GM12874 (cell line): ENCODE measurements at regions not wholly inside any gene's neighbourhood (a gene's known extent, or its start where the extent isn't known, plus 50 kb on each side); places are given as distances from the start of the nearest gene placed in this dataset.

Source experiments
- TF ChIP-seq, protein P1 (sequence below): IDR thresholded peaks from 2 replicates; pipeline ENCODE4 v1.5.1; 2011; ENCODE audit warnings: low read depth, mild to moderate bottlenecking, control low read depth, low read length, moderate library complexity; ENCODE audit not compliant: insufficient read depth

DNA sequence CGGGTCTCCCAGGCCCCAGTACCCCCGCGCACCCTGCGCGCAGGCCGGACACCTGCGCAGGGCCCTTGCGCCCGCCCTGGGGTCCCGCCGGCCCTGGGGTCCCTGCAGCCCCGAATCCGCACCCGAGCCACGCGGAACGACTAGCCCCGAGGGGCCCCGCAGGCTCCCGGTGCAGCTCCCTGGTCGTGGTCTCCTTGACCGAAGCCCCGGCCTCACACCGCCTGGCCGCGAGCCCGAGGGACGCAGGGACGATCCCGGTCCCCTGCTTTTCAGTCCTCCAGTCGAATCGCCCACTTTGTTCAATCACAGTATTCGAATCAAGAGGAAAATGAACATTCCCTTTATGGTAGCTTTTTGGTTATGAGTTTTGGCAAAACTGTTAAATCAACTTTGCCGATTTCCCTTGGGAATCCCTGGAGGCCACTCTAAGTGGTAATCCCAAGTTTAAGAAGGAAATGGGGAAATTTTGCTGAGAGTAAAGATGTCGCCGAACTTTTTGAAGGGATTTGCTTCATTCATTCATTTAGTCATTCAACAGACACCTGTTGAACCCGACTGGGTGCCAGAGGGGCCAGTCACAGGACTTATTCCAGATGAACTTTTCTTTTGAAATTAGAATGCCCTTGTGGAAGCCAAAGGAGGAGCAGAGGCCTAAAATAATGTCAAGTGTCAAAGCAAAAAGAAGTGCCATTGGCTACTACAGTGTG is 75.0 kb downstream of the ZIC5 start:
- TF ChIP-seq, protein P1, sequence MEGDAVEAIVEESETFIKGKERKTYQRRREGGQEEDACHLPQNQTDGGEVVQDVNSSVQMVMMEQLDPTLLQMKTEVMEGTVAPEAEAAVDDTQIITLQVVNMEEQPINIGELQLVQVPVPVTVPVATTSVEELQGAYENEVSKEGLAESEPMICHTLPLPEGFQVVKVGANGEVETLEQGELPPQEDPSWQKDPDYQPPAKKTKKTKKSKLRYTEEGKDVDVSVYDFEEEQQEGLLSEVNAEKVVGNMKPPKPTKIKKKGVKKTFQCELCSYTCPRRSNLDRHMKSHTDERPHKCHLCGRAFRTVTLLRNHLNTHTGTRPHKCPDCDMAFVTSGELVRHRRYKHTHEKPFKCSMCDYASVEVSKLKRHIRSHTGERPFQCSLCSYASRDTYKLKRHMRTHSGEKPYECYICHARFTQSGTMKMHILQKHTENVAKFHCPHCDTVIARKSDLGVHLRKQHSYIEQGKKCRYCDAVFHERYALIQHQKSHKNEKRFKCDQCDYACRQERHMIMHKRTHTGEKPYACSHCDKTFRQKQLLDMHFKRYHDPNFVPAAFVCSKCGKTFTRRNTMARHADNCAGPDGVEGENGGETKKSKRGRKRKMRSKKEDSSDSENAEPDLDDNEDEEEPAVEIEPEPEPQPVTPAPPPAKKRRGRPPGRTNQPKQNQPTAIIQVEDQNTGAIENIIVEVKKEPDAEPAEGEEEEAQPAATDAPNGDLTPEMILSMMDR: no peak

DNA sequence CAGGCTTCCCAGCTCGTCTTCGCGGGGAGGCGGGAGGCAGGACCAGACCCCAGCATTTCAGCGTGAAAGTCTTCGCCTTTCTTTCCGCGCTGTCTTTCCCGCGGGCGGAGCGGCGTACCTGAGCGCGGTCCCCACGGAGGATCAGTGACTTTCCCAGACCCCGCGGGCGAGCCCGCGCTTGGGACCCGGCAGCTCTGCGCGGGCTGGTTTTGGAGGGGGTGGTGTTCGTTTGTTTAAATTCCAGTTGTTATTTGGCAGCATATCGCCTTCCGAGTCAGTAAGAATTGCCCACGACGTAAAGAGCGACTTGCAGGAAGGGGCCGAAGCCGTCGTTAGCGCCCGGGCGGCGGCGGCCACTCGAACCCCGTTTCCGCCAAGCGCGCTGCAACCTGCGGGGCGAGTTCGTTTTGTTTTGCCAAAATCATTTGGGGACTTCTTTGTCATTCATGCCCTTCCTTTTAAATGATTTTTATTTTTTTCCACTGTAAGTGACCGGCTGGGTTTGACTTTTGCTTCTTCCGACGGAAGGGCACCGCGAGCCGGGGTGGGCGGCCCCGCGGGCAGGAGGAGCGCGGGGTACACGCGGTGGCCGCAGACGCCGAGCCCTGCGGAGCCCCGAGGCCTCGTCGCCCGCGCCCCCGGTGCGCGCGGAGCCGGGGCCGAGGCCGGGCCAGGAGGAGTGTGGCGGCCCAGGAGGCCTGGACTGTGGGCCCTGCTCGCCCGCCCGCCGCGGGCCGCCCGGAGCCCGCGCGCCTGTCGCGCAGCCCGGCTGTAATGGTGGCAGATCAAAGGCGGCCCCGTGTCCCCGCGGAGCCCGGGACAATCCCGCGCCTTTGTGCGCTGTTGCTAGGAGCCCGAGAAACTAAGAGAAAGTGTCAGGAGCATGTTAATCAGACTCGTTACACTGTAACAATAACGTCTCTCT is 75.9 kb downstream of the ZIC5 start:
- TF ChIP-seq, protein P1: no peak

DNA sequence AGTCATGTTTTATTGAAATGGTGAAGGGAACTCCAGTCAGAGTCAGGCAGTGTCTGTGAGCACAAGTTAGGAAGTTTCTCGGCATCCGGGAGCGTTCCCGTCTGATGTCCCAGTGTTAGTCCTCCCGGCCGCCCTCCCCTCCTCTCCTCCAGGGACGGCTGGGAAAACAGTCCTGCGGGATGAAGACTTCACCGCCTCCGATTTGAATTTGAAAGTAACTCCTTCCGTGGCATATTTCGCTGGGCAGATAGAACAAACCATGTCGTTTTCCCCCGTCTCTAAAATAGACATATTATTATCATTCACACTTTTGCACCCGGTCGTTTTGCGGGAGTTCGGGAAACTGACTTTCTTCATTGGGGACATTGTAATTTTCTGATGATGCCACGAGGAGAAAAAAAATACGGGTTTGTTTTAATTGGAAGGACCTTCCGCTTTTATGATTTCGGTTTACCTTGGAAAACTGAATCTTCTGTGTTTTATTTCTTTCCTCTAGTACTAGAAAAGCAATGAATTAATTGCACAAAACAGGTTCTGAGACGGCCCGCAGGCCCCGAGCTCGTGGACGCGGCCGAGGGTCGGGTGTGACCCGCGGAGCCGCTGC is 76.6 kb downstream of the ZIC5 start:
- TF ChIP-seq, protein P1: no peak

DNA sequence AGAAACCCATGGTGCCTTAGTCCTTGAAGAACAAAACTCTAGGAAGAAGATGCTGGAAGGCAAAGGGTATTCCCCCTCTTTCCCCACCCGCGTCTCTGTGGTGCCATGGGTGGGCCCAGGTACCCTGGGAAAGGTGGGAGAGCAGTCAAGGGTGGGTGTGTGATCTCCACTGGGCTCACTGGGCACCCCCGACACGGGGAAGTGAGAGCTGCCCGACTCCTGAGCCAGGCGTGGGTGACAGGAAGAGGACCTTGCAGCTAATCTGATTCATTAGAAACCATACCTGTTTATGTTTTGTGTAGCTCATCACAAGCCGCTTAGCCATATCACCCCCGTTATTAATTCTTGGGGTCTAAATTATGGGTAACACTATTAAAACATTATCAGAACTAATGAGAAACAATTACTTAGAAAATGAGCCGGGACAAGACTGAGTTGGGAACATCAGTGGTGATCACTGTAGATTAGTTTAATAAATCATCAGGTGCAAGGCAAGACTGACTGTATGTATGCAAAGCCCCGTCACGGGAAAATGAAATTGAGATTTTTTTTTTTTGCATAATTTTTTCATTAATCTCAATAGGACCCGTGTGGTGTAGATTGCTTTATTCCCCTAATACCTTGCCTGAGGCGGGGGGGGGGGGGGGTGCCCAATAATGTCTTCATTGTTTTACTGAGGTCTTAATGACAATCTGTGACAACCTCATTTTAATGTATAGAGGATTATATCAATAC is 77.3 kb downstream of the ZIC5 start:
- TF ChIP-seq, protein P1: no peak

DNA sequence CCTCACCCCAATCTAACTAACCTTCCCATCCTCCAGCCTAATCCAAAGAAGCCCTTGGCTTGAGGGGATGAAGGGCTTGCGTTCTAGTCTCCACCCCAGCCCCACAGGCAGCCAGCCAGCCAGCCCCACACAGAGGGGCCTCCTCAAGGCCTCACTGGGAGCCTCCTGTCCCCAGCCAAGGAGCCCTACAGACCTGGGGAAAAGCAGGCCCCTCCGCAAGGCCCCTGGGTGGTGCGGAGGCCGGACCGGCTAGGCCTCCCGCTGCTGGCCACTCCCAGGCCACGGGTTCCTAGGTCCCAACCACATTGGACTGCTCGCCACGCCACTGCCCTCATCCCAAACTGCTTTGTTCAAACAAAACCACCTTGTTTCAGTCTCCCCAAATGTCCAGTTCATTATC is 78.0 kb downstream of the ZIC5 start:
- TF ChIP-seq, protein P1: no peak

DNA sequence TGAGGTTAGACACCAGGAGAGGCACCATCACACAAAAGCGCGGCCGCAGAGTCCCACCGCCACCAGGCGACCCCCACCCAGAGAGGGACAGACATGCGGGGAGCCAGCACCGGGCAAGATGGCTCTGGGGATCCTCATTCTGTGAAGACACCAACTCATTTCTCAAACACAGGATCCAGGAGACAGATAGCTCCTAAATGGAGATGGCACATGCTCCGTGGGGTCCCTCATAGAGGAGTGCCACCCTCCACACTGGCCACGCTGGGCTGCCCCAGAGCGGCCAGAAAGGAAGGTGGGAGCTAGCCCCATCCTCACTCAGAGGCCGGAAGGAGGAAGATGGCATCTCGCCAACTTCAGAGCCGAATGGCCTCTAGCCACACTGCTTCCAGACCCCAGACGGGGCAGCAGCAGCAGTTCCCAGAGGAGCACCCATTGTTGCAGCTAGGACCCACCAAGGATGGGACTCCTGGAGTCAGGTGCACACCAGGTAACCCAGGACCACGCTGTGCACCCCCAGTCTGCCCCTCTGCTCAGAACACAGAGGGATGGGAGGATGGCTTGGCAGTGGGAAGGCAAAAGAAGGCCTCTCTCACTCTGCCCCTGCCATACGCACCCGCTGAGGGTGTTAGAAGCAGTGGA is 78.6 kb downstream of the ZIC5 start:
- TF ChIP-seq, protein P1: no peak
